ENCODE measurements at regions not wholly inside any gene's neighbourhood (a gene's known extent, or its start where the extent isn't known, plus 50 kb on each side); places are given as distances from the start of the nearest gene placed in this dataset.

- TF ChIP-seq ZNF274 (IDR thresholded peaks at IDR 0.05; ENCODE audit: low read depth, low read length) (no peak), YY1 (IDR thresholded peaks at IDR 0.05; ENCODE audit: insufficient read depth, insufficient read length) (no peak)
Measured at GRCh38 chr4:74543231-74543781, 98.4 kb downstream of the AREG start.

All from NT2/D1 (cell line).